Fibroblast of upper back skin (primary cell): ENCODE measurements at regions not wholly inside any gene's neighbourhood (a gene's known extent, or its start where the extent isn't known, plus 50 kb on each side); places are given as distances from the start of the nearest gene placed in this dataset.

ENCODE experiments used
- DNase-seq: peaks from one replicate; pipeline ENCODE4 v3.0.0-alpha.2; 2013

DNA sequence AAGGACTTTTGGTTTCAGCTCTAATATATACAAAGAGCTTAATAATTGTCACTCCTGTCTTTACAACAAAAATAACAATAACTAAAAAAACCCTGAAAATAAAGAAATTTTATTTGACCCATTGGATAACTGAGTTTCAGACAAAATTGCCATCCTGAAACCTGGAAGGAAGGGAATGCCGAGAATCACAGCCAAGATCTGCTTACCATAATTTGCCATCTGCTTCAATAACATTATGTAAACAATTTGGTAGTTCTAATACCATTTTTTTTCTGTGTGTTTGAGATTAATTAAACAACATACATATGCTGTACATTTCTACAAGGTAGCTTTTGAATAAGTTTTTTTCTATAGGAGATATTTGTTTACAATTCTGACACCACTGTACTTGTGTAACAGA, 596.3 kb upstream of the MGAT4C start:
- no peak for DNase-seq

- peak; percentile 2 for DNase-seq
Observed at GRCh38 chr12:86838711-86839110, 582.5 kb upstream of the MGAT4C start.

DNA sequence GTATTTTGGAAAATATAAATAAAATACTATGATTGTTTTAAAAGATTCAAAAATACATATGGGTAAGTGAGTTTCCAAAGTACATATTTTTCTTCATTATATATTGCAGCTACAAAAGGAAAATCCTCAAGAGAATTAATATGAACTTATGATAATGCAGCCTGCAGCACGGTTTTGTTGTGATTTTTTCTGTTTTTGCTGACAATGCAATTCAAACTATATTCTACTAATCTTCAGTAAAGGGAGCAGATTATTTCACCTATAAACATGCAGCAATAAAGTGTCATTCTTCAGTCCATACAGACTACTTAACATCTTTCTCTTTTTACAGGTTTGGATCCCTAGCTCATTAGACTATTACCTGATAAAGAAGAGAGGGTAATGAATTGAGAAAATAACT, 582.1 kb upstream of the MGAT4C start:
- no peak for DNase-seq

GRCh38 chr12:86837246-86837645, 581.1 kb upstream of the MGAT4C start:
- DNase-seq: no peak

GRCh38 chr12:86834217-86834616, 578.0 kb upstream of the MGAT4C start:
- DNase-seq: no peak

- DNase-seq: no peak
Observed at GRCh38 chr12:86827409-86827808, 571.2 kb upstream of the MGAT4C start.

DNA sequence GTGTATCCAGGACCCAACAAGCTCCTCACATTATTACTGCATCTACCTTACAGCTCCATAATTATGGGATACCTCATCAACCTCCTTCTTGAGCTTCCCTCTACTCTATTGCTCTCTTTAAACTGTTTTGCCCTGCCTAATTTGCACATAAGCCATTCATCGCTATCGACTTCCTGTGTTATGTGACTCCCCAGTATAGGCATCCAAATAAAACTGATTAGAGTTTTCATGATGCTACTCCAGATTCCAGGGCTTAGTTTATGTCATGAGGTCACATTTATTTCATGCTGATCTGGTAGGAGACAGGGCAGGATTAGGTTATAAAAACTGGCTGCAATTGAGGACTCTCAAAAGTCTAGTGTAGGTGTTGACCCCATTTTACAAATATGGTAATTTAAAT, 569.9 kb upstream of the MGAT4C start:
- no peak for DNase-seq

DNA sequence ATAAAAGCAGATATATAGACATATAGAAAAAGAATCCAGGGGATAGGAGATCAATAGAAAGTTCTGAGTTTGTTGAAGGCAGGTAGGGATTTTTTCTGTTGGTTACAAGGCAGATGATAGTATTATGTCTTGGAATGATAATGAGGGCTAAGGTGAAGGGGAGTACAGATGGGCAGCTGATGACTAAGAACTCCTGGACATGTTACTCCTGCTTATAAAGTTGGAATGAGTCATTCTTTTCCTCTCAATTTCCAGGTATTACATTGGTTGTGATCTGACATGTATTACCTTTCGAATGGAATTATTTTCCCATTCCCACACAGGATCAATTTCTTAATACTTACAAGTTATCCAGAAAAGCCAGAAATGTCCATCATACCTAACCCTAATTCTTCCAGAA, 545.2 kb upstream of the MGAT4C start:
- no peak for DNase-seq

DNA sequence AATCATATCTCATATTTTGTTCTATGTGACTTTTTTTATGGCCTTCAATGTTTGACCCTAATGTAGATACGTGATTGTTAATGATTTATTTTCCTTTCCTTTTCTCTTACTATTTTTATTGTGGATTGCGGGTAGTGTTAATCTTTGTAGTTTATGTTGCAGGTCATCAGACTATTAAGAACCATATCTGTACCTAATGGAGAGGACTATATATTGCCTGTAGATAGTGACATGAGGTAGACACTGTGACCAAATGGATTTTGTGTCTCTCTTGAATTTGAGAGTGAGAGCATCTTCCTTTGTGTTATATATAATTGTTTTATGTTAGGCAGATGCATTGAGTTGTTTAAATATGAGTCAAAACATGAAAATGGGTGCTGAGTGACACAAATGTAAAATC, 543.4 kb upstream of the MGAT4C start:
- no peak for DNase-seq

GRCh38 chr12:86796550-86796949, 540.4 kb upstream of the MGAT4C start:
- DNase-seq: no peak

DNA sequence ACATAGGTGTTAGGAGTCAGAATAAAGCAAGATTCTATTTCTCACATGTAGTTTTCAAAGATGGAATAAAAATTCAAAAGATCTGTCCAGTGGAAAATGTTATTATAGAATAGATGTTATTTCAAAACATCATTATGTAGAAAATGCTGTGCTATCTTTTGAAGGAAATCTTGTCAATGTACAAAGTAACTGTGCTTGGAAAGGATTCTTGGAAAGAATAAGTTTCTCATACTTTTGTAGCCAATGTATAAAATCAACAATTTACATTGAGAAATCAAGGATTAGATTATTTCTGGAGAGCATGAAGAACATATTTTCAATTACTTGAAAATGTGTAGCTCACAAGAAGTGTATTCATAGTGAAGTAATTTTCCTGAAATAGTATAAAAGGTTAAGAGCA, 532.5 kb upstream of the MGAT4C start:
- DNase-seq: no peak

DNA sequence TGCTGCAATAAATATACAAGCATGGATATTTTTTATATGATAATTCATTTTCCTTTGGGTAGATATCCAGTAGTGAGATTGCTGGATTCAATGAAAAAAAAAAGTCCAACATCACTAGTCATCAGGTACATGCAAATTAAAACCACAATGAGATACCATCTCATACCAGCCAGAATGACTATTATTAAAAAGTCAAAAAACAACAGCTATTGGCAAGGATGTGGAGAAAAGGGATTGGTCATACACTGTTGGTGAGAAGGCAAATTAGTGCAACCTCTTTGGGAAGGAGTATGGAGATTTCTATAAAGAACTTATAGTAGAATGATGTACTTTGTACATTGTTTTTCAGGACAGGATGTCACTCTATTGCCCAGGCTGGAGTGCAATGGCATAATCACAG, 531.2 kb upstream of the MGAT4C start:
- no peak for DNase-seq

- DNase-seq: no peak
Observed at GRCh38 chr12:86777325-86777724, 521.1 kb upstream of the MGAT4C start.

DNA sequence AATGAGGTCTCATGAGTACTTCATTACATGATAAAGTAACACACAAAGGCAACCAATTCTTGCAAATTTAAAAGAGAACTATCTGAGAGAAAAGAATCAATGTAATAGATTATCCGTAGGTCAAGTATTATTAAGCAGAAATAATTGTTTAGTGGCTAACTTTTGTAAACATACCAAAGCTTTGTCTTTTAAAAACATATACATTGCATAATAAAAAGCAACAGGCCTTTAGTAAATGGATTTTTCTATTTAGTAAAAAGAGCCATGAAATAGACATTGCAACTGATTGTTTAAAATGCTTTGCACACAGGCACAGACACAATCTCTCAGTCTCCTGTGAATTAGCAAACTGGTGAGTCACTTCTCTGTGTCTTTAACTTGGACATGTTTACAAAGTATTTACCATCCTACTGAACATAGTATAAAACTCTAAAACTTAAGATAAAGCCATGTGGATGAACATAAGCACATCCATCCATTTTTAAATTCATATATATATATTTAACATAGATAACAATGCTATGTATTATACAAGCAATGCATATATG, 518.7 kb upstream of the MGAT4C start:
- DNase-seq: peak; percentile 9

- peak; percentile 58 for DNase-seq
Observed at GRCh38 chr12:86772696-86773095, 516.5 kb upstream of the MGAT4C start.

- DNase-seq: no peak
Observed at GRCh38 chr12:86770871-86771270, 514.7 kb upstream of the MGAT4C start.

- no peak for DNase-seq
Observed at GRCh38 chr12:86748894-86749293, 492.7 kb upstream of the MGAT4C start.

- DNase-seq: no peak
Observed at GRCh38 chr12:86744547-86745212, 488.5 kb upstream of the MGAT4C start.

- DNase-seq: no peak
Observed at GRCh38 chr12:86743875-86744536, 487.8 kb upstream of the MGAT4C start.

DNA sequence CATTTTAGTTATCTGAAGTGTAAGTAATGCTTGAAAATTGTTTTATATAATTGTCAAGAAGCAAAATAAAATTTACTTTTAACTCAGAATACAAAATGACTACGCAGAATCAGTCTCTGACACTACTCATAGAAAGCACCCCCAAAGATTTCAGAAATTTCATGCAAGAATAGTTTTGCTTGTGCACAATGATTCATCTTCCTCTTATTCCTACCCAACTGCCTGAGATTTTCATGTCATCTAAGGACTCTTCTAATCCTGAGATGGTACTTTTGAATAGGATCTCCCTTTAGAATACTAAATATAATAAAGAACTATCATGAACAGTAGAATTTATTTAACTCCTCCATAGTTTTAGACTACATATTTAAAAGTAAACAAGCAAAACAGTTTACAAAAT, 485.3 kb upstream of the MGAT4C start:
- DNase-seq: peak; percentile 8

DNA sequence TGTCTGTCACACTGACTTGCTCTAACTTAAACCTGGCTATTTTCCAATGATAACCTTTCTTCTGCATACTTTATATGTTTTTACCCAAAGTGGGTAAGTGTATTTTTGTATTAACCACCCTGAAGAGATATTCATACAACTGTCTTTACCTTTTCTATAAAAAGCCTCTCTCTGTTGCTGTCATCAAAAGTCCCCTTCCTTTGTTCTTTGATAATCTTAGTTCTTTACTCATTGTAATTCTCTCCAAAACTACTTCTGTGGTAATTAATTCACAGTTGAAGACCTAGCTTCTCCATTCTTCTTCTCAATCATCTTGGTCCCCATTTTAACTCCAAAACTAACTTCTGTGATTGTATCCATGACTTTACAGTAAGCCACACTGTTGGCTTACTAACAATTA, 479.7 kb upstream of the MGAT4C start:
- DNase-seq: no peak

GRCh38 chr12:86735072-86735471, 478.9 kb upstream of the MGAT4C start:
- DNase-seq: no peak

DNA sequence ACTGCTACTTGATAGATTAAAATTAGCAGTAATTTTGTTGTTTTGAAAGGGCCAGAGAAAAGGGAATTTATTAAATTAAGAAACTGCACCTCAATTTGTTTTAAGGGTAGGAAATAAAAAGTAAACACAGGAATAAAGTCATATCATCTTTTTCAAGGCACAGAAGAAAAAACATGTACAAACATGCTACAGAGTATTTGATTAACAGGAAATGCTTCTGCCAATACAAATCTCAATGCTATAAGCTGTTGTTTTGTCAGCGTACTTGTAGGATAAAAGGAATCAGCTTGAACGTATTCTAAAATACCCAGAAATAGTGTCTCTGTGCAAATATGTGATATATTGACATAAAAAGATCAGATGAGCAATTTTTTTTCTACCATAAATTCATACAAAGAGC, 474.0 kb upstream of the MGAT4C start:
- no peak for DNase-seq

DNA sequence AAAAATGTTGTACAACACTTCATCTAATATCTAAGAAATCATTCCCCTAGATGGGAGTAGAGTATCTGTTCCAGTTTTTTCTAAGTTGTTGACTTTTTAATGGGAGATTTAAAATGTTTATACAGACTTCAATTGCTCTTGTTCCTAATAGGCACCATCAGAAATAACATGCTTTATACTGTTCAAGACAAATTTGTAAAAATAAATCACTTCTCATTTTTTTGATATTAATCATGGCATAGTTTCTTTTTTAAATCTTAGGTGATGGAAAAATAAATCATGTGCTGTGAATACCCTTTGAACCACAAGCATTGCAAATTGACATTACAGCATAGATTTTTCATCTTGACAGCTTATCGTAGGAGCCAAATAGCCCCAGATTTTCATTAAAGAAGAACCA, 473.5 kb upstream of the MGAT4C start:
- peak; percentile 26 for DNase-seq

- peak; percentile 76 for DNase-seq
Observed at GRCh38 chr12:86727160-86727559, 471.0 kb upstream of the MGAT4C start.
